ENCODE measurements at regions not wholly inside any gene's neighbourhood (a gene's known extent, or its start where the extent isn't known, plus 50 kb on each side); places are given as distances from the start of the nearest gene placed in this dataset.

DNA sequence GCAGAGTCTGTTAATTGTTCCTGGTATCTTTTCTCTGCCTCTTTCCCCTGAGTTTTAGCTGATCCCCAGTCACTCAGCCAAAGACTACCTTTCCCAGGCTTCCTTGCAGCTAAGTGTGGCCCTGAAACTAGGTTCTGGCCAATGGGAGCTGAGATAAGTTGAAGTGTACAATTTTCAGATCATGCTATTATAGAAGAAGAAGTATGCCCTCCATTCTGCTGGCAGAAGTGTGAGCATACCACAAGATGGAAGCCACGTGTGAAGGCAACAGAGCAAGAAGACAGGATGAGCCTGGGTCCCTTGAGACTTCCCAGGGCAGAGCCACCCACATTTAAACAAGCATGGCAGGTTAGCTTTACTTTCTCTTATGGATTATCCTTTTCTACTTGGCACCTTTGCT lies 273.2 kb downstream of the HIVEP2 start (continued):
- TF ChIP-seq, protein P1, sequence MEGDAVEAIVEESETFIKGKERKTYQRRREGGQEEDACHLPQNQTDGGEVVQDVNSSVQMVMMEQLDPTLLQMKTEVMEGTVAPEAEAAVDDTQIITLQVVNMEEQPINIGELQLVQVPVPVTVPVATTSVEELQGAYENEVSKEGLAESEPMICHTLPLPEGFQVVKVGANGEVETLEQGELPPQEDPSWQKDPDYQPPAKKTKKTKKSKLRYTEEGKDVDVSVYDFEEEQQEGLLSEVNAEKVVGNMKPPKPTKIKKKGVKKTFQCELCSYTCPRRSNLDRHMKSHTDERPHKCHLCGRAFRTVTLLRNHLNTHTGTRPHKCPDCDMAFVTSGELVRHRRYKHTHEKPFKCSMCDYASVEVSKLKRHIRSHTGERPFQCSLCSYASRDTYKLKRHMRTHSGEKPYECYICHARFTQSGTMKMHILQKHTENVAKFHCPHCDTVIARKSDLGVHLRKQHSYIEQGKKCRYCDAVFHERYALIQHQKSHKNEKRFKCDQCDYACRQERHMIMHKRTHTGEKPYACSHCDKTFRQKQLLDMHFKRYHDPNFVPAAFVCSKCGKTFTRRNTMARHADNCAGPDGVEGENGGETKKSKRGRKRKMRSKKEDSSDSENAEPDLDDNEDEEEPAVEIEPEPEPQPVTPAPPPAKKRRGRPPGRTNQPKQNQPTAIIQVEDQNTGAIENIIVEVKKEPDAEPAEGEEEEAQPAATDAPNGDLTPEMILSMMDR (IDR thresholded peaks at IDR 0.05 in 2 of 3, conservative IDR thresholded peaks at IDR 0.05 in 1 of 3; ENCODE audit: control insufficient read depth in 2 of 3, extremely low read depth in 1 of 3, insufficient read depth in 1 of 3, low read depth in 3 of 3, low read length in 3 of 3): no peak
- TF ChIP-seq SUPT20H (IDR thresholded peaks at IDR 0.05; ENCODE audit: borderline replicate concordance, control insufficient read depth, low read depth, low read length): no peak
- TF ChIP-seq JUND (IDR thresholded peaks at IDR 0.05; ENCODE audit: low read depth, low read length): no peak
- TF ChIP-seq HCFC1 (IDR thresholded peaks at IDR 0.05; ENCODE audit: low read length): peak; percentile 53
- TF ChIP-seq YY1 (IDR thresholded peaks at IDR 0.05; ENCODE audit: low read depth, low read length): peak; percentile 84

DNA sequence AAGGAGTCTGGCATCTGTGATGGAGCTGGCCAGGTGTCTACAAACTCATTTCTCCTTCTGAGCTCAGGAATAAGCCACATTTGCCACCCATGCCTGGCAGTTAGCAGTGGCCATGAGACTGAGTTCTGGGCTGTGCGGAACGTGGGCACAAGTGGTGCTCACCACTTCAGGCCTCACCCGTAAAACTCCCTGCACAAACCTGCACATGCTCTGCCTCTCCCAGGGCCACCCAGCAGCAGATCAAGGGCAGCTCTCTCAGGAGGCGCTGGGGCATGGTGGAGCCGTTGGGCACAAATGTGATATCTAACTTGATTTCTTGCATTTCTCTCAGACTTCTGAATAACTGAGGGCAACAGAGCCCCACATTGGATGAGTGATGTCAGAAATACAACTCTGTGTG lies 269.5 kb downstream of the HIVEP2 start:
- no peak for ATAC-seq
- no TSS peak for BruUV-seq (replicated peaks)
- peaks cover 2 to 3% of the 10 kb centered on the region in 2 experiments; a peak in 2 of 4 replicates for H3K27me3 ChIP-seq (replicated peaks in 1 of 2; ENCODE audit: control insufficient read depth in 2 of 2, insufficient read depth in 2 of 2, low read length in 1 of 2)
- H3K4me3 ChIP-seq: no peak overlapping the region
- 70% methylated on average over 5 of the region's 5 CpGs for WGBS (ENCODE audit: insufficient coverage, insufficient replicate concordance, low lambda C conversion rate, missing lambda C conversion rate)
- no peak overlapping the region for H2AFZ ChIP-seq (ENCODE audit: control insufficient read depth, low read depth, low read length)
- no peaks in the 10 kb centered on the region; the same call in 2 of the 3 replicates for H3K9me3 ChIP-seq (replicated peaks; ENCODE audit: control insufficient read depth, insufficient read depth, low read length)
- no peaks in the 10 kb centered on the region for H3K36me3 ChIP-seq (ENCODE audit: control insufficient read depth in 2 of 2, insufficient read depth in 2 of 2, low read length in 1 of 2)
- in situ Hi-C loops (cut with MboI) (loop anchor here (25.0 kb wide), 1 partner anchor 737 kb away; no protein-coding TSS in a partner anchor), intact Hi-C loops (cut with micrococcal nuclease; ENCODE audit: unreplicated experiment) (no loop called here)
- no peak overlapping the region for H3K9ac ChIP-seq (ENCODE audit: control insufficient read depth, insufficient read depth, low read length)
- POLR2A ChIA-PET: no interaction called here
- no peak overlapping the region for H3K27ac ChIP-seq (ENCODE audit: control insufficient read depth, insufficient read depth)
- no peak overlapping the region for H3K4me2 ChIP-seq (ENCODE audit: control insufficient read depth, insufficient read depth)
- DNase-seq (ENCODE audit: low read depth, low spot score): no peak
- no peaks in the 10 kb centered on the region for H3K79me2 ChIP-seq (ENCODE audit: control insufficient read depth, insufficient read depth, low read length)
- no peak for FAIRE-seq
- CTCF ChIA-PET: interaction anchor here (0.6 kb wide), 1 partner anchor 478 kb away, joined by 3 read pairs; no protein-coding TSS in a partner anchor
- H3K4me1 ChIP-seq (ENCODE audit: control insufficient read depth, insufficient read depth, low read length): no peaks in the 10 kb centered on the region
- RAD21 ChIA-PET (ENCODE audit: unreplicated experiment): no interaction called here
- no peaks in the 10 kb centered on the region for H4K20me1 ChIP-seq (ENCODE audit: control insufficient read depth, insufficient read depth)
- SMC1A ChIA-PET (ENCODE audit: uncharacterized antibody, unreplicated experiment): no interaction called here
- TF ChIP-seq, protein P2, sequence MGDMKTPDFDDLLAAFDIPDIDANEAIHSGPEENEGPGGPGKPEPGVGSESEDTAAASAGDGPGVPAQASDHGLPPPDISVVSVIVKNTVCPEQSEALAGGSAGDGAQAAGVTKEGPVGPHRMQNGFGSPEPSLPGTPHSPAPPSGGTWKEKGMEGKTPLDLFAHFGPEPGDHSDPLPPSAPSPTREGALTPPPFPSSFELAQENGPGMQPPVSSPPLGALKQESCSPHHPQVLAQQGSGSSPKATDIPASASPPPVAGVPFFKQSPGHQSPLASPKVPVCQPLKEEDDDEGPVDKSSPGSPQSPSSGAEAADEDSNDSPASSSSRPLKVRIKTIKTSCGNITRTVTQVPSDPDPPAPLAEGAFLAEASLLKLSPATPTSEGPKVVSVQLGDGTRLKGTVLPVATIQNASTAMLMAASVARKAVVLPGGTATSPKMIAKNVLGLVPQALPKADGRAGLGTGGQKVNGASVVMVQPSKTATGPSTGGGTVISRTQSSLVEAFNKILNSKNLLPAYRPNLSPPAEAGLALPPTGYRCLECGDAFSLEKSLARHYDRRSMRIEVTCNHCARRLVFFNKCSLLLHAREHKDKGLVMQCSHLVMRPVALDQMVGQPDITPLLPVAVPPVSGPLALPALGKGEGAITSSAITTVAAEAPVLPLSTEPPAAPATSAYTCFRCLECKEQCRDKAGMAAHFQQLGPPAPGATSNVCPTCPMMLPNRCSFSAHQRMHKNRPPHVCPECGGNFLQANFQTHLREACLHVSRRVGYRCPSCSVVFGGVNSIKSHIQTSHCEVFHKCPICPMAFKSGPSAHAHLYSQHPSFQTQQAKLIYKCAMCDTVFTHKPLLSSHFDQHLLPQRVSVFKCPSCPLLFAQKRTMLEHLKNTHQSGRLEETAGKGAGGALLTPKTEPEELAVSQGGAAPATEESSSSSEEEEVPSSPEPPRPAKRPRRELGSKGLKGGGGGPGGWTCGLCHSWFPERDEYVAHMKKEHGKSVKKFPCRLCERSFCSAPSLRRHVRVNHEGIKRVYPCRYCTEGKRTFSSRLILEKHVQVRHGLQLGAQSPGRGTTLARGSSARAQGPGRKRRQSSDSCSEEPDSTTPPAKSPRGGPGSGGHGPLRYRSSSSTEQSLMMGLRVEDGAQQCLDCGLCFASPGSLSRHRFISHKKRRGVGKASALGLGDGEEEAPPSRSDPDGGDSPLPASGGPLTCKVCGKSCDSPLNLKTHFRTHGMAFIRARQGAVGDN (IDR thresholded peaks at IDR 0.05): no peak
- TF ChIP-seq, protein P3, sequence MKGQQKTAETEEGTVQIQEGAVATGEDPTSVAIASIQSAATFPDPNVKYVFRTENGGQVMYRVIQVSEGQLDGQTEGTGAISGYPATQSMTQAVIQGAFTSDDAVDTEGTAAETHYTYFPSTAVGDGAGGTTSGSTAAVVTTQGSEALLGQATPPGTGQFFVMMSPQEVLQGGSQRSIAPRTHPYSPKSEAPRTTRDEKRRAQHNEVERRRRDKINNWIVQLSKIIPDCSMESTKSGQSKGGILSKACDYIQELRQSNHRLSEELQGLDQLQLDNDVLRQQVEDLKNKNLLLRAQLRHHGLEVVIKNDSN (IDR thresholded peaks at IDR 0.05; ENCODE audit: borderline replicate concordance, extremely low read length, insufficient read depth, low read depth, low read length): no peak
- TF ChIP-seq KAT2A (conservative IDR thresholded peaks at IDR 0.05; ENCODE audit: control insufficient read depth, low read depth, low read length): no peak
- no peak for TF ChIP-seq MYB (IDR thresholded peaks at IDR 0.05; ENCODE audit: borderline replicate concordance, low read depth, low read length)
- TF ChIP-seq ZNF622 (IDR thresholded peaks at IDR 0.05): no peak
- TF ChIP-seq RCOR1 (conservative IDR thresholded peaks at IDR 0.05; ENCODE audit: low read depth, low read length): no peak
- no peak for TF ChIP-seq ZNF217 (IDR thresholded peaks at IDR 0.05)

All from GM12878 (cell line).